IMR-90 (cell line): ENCODE measurements at regions not wholly inside any gene's neighbourhood (a gene's known extent, or its start where the extent isn't known, plus 50 kb on each side); places are given as distances from the start of the nearest gene placed in this dataset.
"Not testable (repeated sequence)": the region's sequence is repeated elsewhere in the genome, so short reads cannot be mapped to it uniquely, and the experiment has no call there.

Experiments
- CTCF ChIP-seq: conservative IDR thresholded peaks from 2 replicates; pipeline ENCODE4 v1.5.1; 2012; ENCODE audit warnings: mild to moderate bottlenecking, low read depth, low read length, improper control_type of control experiment
- POLR2A ChIP-seq: IDR thresholded peaks from 2 replicates; pipeline ENCODE4 v1.6.1; 2012; ENCODE audit warnings: mild to moderate bottlenecking, low read depth, low read length

GRCh38 chr22:12597778-12598177 lies 2930.2 kb upstream of the OR11H1 start:
- not testable (repeated sequence) for TF ChIP-seq CTCF, POLR2A
